ENCODE measurements at regions not wholly inside any gene's neighbourhood (a gene's known extent, or its start where the extent isn't known, plus 50 kb on each side); places are given as distances from the start of the nearest gene placed in this dataset.

DNA sequence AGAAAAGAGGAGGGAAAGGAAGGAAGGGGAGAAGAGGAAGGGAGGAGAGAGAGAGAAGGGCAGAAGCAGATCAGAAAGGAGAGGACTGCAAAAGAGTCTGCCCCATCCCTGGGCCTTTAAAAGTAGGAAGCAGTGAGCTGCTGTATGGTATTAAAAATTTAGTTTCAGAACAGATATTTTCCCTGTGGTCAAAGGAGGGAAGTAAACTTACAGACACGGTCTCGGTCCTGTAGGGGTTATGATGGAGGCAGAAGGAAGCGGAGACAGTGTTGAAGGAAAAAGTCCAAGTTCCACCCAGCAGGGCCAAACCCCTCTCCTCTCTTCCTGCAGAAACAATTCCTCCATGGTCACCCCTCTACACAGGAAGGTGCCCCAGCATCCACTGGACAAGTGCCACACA is 122.0 kb upstream of the PROK2 start:
- Histone ChIP-seq H3K4me1 (ENCODE audit: insufficient read depth, low read length) (peaks cover 8% of the 10 kb centered on the region; the same call in 1 of the 2 replicates), H2BK12ac (ENCODE audit: insufficient read length, low read depth, low read length) (no peak overlapping the region), H3T11ph (ENCODE audit: low read length) (no peak overlapping the region), H4K20me1 (ENCODE audit: control insufficient read depth, insufficient read depth, insufficient read length) (no peaks in the 10 kb centered on the region), H3K14ac (ENCODE audit: insufficient read depth, low read length) (no peak overlapping the region), H3K4ac (ENCODE audit: low read depth, low read length) (no peak overlapping the region), H2AFZ (ENCODE audit: low read length) (no peak overlapping the region), H2BK120ac (ENCODE audit: low read depth, low read length, poor library complexity, severe bottlenecking) (no peak overlapping the region), H2AK5ac (ENCODE audit: insufficient read length, low read length) (no peak overlapping the region), H4K91ac (ENCODE audit: insufficient read length, low read depth, low read length) (no peak overlapping the region), H3K79me1 (ENCODE audit: insufficient read depth, low read depth, low read length, poor library complexity, severe bottlenecking) (no peaks in the 10 kb centered on the region), H3K23me2 (ENCODE audit: insufficient read length, low read depth, low read length, poor library complexity, severe bottlenecking) (no peaks in the 10 kb centered on the region), H3K18ac (ENCODE audit: insufficient read length, low read depth, low read length) (no peak overlapping the region), H3K27me3 (ENCODE audit: insufficient read depth, low read length) (no peaks in the 10 kb centered on the region), H3K56ac (ENCODE audit: insufficient read length, low read depth, low read length) (no peak overlapping the region), H3K9ac (ENCODE audit: extremely low read depth, insufficient read length, low read length) (no peak overlapping the region), H3K4me2 (ENCODE audit: insufficient read depth, insufficient read length, low read length) (no peak overlapping the region), H3K9me3 (ENCODE audit: control insufficient read depth, low read depth, low read length) (no peaks in the 10 kb centered on the region), H3K23ac (ENCODE audit: insufficient read length, low read depth, low read length) (no peak overlapping the region), H3K79me2 (ENCODE audit: insufficient read depth, low read length) (no peaks in the 10 kb centered on the region), H3K27ac (ENCODE audit: insufficient read length, low read depth, low read length) (no peak overlapping the region), H2BK15ac (ENCODE audit: low read depth, low read length) (no peak overlapping the region), H2BK5ac (ENCODE audit: insufficient read length, low read length) (no peak overlapping the region), H2BK20ac (ENCODE audit: low read depth, low read length, poor library complexity, severe bottlenecking) (no peak overlapping the region), H4K5ac (ENCODE audit: insufficient read length, low read depth, low read length) (no peak overlapping the region), H4K8ac (replicated peaks; ENCODE audit: insufficient read length, low read depth, low read length) (no peak overlapping the region)
- Mint-ChIP-seq H3K27me3 (ENCODE audit: low read depth) (0 out of 2 replicates have a peak, but pooled peaks cover 2% of the 10 kb centered on the region), H3K4me3 (no peak overlapping the region), H3K9me3 (peaks cover 2% of the 10 kb centered on the region in 2 experiments; a peak in 3 of 5 replicates), H3K36me3 (ENCODE audit: insufficient read depth in 1 of 3, low read depth in 3 of 3) (peaks cover 0 to 4% (median 2%) of the 10 kb centered on the region in 3 experiments; a peak in 4 of 7 replicates), H3K27ac (no peak overlapping the region), H3K4me1 (peaks cover 19 to 25% of the 10 kb centered on the region in 2 experiments)
- no CpG with 5 or more reads among the region's 3 CpGs for WGBS (ENCODE audit: extremely low coverage, insufficient read length, low lambda C conversion rate)
- no peak for DNase-seq
- TF ChIP-seq, protein P1, sequence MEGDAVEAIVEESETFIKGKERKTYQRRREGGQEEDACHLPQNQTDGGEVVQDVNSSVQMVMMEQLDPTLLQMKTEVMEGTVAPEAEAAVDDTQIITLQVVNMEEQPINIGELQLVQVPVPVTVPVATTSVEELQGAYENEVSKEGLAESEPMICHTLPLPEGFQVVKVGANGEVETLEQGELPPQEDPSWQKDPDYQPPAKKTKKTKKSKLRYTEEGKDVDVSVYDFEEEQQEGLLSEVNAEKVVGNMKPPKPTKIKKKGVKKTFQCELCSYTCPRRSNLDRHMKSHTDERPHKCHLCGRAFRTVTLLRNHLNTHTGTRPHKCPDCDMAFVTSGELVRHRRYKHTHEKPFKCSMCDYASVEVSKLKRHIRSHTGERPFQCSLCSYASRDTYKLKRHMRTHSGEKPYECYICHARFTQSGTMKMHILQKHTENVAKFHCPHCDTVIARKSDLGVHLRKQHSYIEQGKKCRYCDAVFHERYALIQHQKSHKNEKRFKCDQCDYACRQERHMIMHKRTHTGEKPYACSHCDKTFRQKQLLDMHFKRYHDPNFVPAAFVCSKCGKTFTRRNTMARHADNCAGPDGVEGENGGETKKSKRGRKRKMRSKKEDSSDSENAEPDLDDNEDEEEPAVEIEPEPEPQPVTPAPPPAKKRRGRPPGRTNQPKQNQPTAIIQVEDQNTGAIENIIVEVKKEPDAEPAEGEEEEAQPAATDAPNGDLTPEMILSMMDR (conservative IDR thresholded peaks at IDR 0.05) = no peak

Measured in H9 (cell line).